ENCODE measurements at regions not wholly inside any gene's neighbourhood (a gene's known extent, or its start where the extent isn't known, plus 50 kb on each side); places are given as distances from the start of the nearest gene placed in this dataset.
A peak's percentile ranks its signal among the peaks of the same experiment; 100 is the strongest.

DNA sequence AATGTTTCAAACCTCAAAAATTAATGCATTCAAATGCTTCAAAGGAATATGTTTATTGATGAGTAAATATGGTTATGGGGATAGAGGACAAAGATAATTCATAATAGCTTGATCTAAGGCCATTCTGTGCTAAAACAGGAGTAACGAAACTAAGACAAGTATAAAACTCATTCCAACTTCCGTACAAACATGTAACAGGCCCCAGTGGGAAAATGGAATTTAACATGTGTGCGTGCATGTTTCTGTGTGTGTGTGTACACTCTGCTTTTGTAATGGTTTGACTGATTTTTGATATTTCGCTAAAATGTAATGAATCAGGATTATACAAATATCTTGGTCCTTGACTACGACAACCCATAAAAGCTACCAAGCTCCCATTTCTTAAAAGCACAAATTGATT lies 91.0 kb downstream of the KLF12 start:
- no peak for DNase-seq (ENCODE audit: low read depth in 2 of 2)

DNA sequence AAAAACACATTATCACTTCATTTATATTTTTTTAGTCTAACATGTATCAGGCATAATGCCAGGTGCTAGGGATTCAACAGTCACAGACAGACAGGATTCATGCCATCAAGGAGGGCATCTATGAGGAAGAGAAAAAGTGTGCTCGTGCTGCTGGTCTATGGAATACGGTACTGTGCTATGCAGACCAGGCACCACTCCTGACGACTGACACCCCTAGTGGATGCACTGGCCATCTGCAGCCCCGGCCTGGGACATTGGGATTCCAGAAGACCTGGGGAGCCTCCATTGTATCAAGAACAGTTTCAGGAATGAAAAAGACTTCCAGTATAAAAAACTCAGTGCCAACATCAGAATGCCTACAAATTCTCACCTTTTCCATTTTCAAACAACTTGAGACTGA lies 94.0 kb downstream of the KLF12 start:
- no peak for DNase-seq (ENCODE audit: low read depth in 2 of 2)

GRCh38 chr13:74039667-74040066 lies 94.5 kb downstream of the KLF12 start:
- no peak for DNase-seq (ENCODE audit: low read depth in 2 of 2)

GRCh38 chr13:74039154-74039553 lies 95.0 kb downstream of the KLF12 start:
- no peak for DNase-seq (ENCODE audit: low read depth in 2 of 2)

DNA sequence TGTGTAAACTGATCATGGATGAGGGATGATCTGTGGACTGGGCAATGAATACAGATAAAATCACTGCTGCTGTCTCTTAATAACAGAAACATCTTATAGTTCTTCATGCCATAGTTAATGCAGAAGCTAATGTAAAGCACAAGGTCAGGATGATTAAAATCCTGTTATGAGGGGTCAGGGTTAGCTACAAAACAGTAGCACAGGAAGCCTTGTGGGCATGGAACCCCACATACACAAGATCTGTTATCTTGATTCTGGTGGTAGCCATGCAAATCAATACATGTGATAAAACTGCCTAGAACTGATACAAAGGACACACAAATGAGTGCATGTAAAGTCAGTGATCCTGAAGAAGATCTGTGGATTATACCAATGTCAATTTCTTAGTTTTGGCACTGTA lies 96.4 kb downstream of the KLF12 start:
- no peak for DNase-seq (ENCODE audit: low read depth in 2 of 2)

GRCh38 chr13:74036373-74036772 lies 97.8 kb downstream of the KLF12 start:
- no peak for DNase-seq (ENCODE audit: low read depth in 2 of 2)

- no peak for DNase-seq (ENCODE audit: low read depth in 2 of 2)
Observed at GRCh38 chr13:74035896-74036295, 98.3 kb downstream of the KLF12 start.

DNA sequence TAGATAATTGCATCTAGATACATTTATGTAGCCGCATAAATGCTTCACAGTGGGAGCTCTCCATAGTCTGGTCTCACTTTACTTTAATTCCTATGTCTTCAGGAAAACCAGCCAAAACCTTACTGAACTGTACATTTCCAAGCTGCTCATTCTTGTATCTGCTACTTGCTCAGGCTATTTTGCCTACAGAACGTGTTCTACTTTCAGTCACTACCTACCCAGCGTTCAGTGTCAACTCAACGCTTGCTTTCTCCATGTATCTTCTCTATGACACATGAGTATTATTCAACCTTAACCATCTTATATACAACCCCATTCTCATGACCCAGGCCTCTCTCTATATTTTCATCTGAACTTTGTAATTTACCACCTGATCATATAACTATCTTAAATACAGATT lies 101.9 kb downstream of the KLF12 start:
- DNase-seq (ENCODE audit: low read depth in 2 of 2): no peak

GRCh38 chr13:74027161-74027779 lies 106.9 kb downstream of the KLF12 start:
- DNase-seq (ENCODE audit: low read depth in 2 of 2): no peak

DNA sequence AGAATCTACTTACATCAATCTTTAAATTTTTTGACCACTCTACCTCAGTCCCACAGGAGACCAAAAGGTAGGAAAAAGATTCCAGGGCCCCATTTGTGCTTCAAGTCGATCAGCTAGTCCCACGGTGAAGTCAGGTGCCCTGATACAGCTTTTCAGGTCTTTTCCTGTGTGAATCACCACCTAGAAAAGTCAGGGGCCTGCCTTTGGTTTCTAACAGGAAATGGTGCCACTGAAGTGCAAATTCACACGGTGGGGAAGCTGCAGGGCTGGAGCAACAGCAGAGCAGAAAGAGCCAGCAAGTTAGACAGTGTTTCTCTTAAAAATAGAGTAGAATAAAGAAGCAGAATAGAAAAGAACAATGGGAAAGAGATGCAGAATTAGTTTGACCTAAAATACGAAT lies 107.5 kb downstream of the KLF12 start:
- peak; percentile 45 to 59 for DNase-seq (ENCODE audit: low read depth in 2 of 2)

DNA sequence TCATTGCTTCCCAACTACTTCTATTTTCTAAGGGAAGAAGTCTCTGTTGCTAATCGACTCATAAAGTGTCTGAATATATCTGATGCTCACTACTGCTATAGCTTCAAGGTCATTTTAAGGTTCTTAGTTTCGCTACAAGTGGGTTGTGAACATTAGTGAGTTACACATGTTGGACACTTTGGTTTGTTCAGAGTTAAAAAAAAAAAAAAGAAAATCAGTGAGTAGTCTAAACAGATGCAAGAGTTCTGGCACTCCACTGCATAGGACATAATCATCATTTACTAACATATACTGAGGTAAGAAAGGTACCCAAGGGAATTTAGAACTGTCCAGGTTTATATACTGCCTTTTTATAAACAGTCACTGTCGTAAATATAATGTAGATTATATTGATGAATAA lies 108.8 kb downstream of the KLF12 start:
- no peak for DNase-seq (ENCODE audit: low read depth in 2 of 2)

GRCh38 chr13:74024856-74025255 lies 109.3 kb downstream of the KLF12 start:
- no peak for DNase-seq (ENCODE audit: low read depth in 2 of 2)

GRCh38 chr13:74024314-74024713 lies 109.9 kb downstream of the KLF12 start:
- no peak for DNase-seq (ENCODE audit: low read depth in 2 of 2)

GRCh38 chr13:74023484-74023883 lies 110.7 kb downstream of the KLF12 start:
- no peak for DNase-seq (ENCODE audit: low read depth in 2 of 2)

DNA sequence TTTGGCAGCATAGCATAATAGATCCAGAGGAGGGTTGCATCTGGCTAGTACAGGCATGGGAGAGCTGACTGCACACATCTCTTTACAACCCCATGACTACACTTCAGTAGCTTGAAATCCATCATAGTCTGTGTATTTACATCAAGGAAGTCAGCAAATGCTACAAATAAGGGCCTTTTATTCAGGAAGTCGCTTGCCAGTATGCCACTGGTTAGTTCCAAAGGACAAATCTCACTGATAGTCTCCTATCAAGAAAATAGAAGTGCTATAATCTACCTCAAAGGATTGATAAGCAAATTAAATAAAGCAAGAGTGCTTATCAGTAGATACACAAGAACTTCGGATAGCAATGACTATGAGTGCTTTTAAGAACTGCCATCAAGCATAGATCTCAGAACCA lies 112.7 kb downstream of the KLF12 start:
- DNase-seq (ENCODE audit: low read depth in 2 of 2): no peak

- no peak for DNase-seq (ENCODE audit: low read depth in 2 of 2)
Observed at GRCh38 chr13:74018062-74018431, 116.2 kb downstream of the KLF12 start.

GRCh38 chr13:74017301-74018061 lies 116.7 kb downstream of the KLF12 start:
- no peak for DNase-seq (ENCODE audit: low read depth in 2 of 2)

- DNase-seq (ENCODE audit: low read depth in 2 of 2): no peak
Observed at GRCh38 chr13:74015137-74015536, 119.1 kb downstream of the KLF12 start.

- no peak for DNase-seq (ENCODE audit: low read depth in 2 of 2)
Observed at GRCh38 chr13:74009100-74009668, 125.0 kb downstream of the KLF12 start.

DNA sequence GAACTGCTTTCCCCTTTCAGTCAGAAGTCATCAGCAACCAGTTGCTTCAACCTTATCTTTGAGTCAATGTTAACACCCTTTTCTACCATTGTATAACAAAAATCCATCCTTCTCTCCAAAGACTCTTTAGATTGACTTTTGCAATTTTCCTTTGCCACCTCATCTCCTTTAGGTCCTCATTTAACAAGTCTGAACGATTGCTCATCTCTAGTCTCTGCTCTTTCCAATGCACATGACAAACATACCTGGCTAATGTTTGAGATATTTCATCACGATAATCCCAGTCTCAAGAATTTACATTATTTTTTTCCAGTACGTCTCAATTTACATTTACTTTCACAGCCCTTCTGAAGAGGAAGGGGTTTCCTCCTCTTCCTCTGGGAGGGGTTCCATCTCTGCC lies 127.5 kb downstream of the KLF12 start:
- no peak for DNase-seq (ENCODE audit: low read depth in 2 of 2)

GRCh38 chr13:74005320-74006157 lies 128.7 kb downstream of the KLF12 start:
- no peak for DNase-seq (ENCODE audit: low read depth in 2 of 2)

- no peak for DNase-seq (ENCODE audit: low read depth in 2 of 2)
Observed at GRCh38 chr13:74004109-74004508, 130.1 kb downstream of the KLF12 start.

Measured in activated CD8-positive, alpha-beta memory T cell treated with anti-CD3 and anti-CD28 coated beads for 4 hours (primary cell).